NCI-H2029 (cell line): ENCODE measurements at regions not wholly inside any gene's neighbourhood (a gene's known extent, or its start where the extent isn't known, plus 50 kb on each side); places are given as distances from the start of the nearest gene placed in this dataset.
"Not testable (repeated sequence)": the region's sequence is repeated elsewhere in the genome, so short reads cannot be mapped to it uniquely, and the experiment has no call there.

Experiments used
- DNase-seq: peaks from one replicate; lab custom pipeline; 2025; lab: John Stamatoyannopoulos, UW

DNA sequence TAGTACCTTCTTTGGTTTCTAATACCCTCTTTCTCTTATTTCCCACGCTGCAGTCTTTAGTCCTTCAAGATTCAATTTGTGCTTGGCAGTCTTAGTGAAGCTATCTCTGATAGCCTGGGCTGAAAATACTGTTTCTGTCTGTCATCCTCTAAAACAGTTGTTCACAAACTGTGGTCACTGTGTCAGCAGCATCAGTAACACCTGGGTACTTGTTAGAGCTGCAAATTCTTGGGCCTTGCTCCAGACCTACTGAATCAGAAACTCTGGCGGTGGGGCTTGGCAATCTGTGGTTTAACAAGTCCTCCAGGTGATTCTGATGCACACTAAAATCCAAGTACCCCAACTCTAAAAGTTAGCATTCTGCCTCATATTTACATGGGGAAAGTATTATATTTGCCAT, 217.5 kb upstream of the SEL1L start:
- DNase-seq, result no peak

DNA sequence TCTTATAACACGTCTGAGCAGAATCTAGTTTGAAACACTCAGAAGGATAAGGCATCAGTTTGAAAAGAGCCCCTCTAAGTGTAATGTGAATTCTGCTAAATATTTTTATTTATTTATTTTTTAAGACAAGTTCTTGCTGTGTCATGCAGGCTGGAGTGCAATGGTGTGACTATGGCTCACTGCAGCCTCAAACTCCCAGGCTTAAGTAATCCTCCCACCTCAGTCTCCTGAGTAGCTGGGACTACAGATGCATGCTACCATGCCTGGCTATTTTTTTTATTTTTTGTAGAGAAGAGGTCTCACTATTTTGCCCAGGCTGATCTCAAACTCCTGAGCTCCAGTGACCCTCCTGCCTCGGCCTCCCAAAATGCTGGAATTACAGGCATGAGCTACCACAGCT, 225.9 kb upstream of the SEL1L start:
- DNase-seq, result no peak

DNA sequence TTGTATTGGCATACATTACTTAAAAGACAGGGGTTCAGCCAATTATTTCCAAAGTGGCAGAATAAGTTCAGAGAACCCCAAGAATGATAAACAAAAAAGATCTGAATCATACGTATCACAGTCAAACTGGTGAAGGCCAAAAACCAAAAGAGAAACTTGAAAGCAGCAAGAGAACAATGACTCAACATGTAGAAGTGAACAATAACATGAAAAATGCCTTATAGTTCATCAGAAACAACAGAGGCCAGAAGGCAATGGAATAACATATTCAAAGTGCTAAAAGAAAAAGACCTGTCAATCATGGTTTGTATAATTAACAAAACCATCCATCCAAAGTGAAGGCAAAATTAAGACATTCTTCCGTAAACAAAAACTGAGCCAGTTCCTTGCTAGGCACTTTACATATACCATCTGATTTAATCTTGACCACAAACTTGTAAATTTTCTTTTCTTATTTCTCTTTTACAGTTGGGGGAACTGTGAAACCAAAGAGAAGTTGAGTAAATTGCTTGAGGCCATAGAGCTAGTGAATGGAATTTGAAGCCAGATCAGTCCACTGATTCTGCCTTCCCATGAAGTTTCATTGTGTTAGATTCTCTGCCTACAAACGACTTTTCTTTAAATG, 232.1 kb upstream of the SEL1L start:
- DNase-seq, result no peak

DNA sequence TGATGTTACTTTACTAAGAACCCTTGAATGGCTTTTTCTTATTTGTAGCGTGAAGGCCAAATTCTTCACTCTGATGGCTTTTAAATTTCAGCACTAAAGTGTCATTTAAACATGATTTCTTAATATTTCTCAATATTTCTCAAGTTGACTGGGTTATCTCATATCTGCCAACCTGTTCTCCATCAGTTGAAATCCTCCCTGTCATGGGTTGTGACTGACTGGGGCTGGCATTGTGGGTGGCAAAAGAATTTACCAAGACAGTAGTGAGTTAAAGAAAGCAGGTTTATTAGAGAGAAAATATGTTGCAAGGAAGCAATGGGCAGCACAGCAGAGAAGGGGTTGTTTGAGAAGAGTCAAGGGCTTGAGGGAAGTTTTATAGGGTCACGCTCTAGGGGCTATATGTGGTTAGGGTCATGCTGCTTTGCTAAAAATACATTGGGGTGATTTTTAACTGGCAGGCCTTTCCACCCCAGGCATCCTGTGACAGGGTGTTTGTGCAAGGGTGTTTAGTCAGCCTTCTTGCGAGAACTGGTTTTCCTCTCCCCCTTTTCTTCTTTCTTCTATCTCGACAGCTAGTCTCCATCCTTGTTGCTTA, 232.8 kb upstream of the SEL1L start:
- DNase-seq, result no peak

DNA sequence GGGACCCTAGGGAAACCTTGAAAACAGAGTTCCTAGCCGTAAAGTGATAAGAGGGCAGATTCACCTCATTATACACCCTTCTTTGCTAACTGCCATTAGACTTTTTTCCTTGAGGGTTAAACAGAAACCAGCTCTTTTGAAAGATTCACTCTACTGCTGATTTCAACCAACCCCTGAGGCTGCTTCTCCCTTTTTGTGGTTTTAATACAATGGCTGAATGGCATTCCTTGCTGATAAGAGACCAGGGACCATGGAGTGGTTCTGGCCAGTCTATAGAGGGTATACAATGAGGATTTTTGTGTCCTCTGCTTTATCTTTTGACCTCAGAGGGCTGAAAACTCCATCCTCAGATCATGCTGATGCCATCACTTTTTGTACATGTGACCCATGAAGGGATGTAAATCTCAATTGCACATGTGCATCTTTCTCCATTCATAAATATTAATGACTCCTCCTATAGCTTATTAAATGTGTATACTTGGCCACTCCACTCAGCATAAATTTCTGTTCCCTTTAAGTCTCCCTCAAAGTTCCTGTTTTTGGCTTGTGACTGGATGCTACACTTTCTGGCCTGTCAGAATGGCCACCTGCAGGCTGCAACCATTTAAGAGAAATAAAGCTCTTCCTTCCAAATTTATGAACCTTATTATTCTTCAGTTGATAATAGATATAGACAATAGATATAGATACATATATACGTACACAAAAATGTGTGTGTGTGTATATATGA, 233.8 kb upstream of the SEL1L start:
- no peak for DNase-seq

DNA sequence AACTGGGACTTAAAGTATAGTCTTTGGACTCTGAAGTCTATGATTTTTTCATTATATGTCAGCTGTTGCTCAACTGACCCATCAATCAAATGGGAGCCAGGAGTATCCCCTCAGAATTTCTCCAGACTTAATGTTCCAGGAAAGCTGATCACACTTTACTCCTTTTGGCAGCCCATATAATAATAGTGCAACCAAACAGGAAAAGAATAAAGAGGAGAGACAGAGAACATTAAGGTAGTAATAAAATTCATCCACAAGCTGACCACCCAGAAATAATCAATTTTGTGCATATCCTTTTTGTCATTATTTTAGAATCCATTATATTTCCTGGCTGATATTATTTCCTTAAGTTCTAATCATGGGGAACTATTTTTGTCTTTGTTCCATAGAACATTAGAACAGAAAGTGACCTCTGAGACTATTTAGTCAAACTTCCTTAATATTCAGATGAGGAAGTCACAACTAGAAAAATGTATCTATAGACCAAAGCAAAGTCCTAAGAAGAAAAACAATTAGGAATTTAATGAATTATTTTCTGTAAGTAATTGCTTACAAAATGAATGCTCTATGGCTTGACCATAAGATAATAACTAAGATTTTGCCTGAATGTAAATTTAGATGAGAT, 238.1 kb upstream of the SEL1L start:
- no peak for DNase-seq

DNA sequence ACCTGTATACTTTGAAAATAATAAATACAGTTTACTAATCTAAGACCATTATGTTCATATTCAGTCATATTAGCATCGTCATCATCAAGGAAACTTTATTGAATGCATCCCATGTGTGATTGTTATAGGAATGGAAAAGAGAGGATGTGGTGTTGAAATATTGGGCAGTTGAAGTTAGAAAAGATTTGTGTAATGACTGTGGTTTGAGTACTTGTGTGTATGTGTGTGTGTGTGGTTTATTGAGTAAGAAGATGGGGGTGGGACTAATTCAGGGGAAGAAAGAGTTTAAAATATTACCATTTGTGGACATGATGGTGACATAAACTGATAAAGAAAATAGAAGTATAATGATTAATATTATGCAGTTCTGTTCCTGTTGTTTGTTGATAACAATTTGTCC, 238.7 kb upstream of the SEL1L start:
- DNase-seq, result no peak

DNA sequence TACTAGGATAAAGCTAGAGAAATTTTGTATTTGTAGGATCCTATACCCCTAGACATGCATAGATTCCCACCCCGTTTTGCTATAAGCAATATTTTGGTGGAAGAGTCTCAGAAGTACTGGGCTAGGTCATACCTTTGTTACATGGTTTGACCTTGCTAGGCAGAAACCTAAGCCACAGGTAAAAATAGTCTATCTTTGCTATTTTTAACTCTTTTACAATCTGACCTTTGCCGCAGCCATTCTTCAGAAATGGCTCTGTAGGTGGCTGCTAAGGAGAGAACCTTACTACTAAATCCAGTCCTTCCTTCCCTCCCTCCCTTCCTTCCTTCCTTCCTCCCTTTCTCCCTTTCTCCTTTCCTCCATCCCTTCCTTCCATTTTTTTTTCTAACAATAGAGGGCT, 242.9 kb upstream of the SEL1L start:
- no peak for DNase-seq

DNA sequence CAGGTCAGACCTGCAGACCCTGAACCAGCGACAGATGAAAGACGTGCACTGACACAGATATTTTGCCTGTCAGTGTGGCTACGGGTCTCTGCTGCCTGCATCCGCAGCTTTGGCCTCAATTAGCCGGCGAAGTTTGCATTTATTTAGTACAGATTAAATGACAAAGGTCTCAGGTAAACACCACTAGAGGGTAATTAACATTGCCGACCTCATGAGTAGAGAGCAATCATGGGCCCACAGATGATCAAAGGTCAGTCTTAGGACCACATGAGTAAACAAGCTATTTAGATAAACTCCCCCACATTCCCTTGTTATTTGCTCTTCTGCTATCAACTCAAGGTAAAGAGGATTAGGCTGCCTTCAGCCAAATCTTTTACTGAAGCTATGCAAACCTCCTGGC, 248.1 kb upstream of the SEL1L start:
- not testable (repeated sequence) for DNase-seq

DNA sequence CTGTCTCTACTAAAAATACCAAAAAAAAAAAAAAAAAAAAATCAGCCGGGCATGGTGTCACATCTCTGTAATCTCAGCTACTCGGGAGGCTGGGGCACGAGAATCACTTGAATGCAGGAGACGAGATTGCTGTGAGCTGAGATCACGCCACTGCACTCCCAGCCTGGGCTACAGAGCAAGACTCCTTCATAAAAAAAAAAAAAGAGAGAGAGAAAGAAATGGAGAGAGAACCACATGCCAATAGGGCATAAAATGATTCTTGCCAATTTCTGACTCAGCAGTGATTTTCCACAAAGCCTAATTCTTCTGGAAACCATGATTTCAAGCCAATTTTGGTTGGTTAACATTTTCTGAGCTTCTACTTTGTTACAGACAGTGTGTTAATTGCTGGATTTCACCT, 250.4 kb upstream of the SEL1L start:
- no peak for DNase-seq

DNA sequence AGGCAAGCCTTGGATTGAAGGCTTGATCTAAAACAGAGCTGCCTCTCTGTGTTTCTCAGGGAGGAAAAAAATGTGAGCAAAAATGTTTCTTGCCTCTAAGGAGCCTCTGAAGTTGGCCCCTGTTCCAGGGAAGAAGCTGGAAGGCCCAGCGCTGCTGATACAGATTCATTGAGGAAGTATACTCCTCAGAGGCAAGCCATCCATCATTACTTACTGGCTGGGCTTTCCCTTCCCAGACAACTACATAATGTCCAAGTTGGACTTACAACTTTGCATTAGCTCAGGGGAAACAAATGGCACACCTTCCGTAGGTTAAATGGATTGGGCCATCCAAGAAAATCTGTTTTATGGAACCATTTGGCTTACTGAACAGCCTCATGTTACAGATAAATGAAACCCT, 263.7 kb upstream of the SEL1L start:
- no peak for DNase-seq

DNA sequence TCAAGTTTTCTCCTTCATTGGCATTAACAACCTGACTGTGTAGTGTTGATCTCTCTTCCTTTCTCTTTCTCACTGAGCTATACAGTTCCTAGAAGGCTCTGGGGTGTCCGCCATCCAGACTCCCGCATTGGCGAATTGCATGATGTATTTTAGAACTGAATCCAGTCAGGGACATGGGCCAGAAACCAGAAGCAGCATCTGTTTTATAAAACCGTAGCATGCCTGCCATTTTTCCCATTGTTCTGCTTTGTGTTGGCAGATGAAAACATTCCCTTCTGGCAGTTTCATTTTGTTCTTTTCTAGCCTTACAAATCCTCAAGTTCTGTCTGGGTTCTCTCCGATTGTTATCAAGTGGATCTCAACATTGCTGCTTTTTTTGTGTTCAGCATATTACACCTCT, 268.3 kb upstream of the SEL1L start:
- no peak for DNase-seq

DNA sequence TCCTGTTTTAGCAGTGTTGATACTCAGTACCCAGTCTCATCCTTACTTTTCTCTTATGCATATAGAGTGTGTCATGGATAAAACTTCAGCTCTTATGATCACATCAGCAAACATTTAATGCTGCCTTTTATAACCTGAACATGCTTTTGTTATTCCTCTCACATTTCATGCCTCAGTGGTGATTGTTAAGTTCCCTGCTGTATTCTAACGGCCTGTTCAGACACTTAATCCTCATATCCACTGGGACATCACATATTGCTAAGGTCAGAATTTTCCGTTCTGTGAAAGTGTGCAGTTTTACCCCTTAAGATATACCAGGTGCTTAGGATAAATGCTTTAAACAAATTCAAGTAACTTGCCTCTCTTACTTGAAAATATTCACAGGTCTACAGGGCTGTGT, 268.7 kb upstream of the SEL1L start:
- DNase-seq, result no peak

DNA sequence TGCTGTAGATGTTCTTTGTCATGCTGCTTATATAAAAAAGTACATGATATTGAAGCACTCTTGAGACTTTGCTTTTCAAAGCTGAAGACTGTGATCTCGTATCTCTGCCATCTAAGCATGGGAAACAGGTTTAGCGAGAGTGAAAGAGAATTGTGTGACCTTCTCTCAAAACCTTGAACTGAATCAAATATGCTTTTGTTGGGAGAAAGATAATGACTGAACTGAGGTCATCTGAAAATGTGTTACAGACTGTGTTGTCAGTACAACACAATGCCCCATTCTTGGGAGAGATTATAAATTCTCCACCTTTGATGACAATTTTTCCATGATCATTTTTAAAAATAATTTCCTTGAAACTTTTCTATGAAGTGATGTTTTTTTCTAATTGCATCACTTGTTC, 272.1 kb upstream of the SEL1L start:
- no peak for DNase-seq

DNA sequence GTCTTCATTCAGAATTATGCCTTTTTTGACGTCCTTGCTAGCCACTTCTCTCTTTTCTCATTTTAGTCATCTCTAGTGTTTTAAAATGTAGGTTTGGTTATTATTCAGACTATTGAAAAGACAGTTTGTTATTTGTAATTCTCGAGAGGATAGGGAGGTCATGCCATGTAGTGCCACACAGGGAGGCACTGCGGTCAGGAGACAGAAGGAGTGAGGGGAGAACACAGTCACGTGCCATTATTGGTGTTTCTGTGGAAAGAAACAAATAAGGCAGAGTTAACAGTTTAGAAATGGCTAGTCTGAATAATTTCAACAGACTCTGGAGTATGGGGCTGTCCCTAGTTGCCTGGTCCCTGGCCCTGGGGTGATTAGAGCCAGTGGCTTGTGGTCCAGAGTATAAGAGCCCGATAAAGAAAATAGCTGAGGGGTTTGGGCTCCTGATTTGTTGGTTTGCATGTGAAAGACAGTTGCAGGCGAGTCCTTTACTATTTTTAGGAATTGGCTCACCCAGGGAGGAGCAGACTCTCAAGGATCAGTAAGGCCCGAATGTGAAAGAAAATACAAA, 278.1 kb upstream of the SEL1L start:
- DNase-seq, result no peak

DNA sequence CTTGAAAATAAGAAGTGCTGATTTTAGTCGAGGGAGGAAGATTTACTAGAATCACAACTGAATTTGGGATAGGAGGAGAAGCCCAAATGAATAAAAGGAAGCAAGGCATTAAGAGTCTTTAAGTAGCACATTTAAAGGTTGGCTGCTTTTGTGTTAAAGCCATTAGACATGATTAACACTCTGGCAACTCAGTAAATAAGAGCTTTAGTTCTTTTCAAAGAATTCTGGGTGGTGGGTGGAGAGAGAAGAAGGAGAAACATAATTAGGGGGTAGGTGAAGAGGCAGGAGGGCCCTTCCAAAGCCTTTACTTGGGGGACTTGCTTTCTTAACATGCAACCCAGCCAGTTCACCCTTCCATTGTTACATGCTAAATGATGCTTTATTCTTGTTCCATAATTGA, 284.6 kb upstream of the SEL1L start:
- no peak for DNase-seq

DNA sequence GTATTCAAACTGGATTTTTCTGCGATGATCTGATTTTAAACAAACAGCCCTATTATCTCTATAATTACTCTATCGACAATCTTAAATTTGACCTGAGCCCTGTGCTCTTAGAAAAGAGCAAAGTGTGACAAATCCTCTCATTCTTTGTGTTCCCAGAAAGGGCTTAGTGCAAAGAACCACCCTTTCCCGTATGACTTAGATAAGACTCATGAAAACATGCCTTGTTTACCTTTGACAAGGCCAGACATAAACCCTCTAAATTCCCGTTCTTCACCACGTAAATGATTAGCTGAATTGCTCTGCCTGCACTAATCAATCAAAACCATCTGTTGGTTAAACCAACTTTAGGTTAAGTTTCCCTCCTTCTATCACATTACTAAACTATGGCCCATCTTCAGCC, 285.7 kb upstream of the SEL1L start:
- DNase-seq, result no peak

DNA sequence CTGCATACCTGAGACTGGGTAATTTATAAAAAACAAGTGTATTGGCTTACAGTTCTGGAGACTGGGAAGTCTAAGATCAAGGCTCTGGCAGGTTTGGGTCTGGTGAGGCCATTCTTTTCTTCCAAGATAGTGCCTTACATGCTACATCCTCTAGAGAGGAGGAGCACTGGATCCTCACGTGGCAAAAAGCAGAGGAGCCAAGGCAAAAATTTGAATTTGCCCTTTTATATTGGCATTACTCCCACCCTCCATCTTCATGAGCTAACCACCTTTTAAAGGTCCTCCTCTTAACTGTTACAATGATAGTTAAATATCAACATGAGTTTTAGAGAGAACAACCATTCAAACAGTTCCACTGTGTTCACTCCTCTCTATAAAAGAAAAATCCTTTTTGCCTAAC, 286.3 kb upstream of the SEL1L start:
- DNase-seq, result no peak

DNA sequence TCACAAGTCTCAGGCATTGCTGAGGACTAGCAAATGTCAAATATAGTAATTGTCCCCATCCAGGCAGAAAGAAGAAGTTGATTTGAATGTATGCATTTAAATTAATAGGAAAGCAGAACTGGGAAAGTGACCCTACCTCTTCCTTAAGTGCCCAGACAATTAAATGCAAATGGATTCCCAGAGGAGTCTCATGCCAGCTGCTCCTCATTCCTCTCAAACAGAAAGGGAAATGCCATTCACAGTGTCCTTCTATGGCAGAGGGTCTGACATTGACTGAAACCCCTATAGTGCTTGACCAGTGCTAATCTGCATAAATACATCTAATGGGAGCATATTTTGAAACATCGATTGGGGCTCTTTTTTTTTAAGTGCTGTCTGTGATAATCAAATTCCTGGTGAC, 292.4 kb upstream of the SEL1L start:
- DNase-seq, result no peak

DNA sequence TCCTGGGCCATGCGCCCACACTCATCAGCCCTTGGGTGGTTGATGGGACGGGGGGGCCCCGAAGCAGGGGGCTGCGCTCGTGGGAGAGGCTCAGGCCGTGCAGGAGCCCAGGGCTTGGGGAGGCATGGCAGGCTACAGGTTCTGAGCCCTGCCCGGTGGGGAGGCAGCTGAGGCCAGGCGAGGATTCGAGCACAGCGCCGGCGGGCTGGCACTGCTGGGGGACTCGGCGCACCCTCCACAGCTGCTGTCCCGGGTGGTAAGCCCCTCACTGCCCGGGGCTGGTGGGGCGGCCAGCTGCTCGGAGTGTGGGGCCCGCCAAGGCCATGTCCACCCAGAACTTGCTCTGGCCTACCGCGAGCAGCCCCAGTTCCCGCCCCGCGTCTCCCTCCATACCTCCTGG, 295.8 kb upstream of the SEL1L start:
- no peak for DNase-seq

DNA sequence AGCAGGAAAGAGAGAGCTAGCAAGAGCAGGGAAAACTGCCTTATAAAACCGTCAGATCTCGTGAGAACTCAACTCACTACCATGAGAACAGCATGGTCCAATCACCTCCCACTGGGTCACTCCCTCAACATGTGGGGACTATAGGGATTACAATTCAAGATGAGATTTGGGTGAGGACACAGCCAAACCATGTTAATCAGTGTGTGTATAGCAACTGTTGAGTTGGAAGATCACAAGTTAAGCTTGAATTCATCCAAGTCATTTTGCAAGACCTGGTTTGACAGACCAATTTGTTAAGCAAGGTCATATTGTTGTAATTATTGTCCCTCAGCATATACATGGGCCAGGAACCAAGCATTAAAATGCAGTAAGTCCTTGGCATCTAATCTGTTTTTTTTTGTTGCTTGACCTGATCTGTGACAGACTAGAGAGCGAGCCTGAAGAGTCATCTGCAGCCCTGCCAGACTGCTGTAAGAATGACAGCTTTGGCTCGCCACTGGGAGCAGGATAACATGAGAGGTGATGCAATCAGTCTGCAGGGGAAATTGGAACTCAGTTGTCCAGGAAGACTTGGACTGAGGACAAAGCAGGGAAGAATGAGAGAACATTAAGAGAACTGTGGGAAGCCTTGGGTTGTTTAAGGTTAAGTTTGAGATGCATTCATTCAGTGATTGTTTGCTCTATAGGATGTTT, 297.6 kb upstream of the SEL1L start:
- no peak for DNase-seq

DNA sequence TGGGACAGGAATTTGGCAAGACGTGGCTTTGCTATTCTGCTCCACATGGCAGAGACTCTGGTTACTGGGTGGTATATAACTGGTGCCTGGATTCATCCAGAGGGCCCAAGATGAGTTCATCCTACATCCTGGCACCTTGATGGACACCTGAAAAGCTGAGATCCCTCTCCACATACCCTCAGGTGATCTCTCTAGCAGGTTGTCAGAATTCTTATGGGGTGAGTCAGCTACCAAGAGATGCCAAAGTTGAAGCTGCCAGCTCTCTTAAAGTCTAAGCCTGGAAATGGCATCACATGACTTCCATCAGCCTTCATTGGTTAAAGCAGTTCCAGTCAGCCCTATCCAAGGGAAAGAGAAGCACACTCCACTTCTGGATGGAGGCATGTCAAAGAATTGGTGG, 300.7 kb upstream of the SEL1L start:
- DNase-seq, result no peak
